GM12873 (cell line): ENCODE measurements at regions not wholly inside any gene's neighbourhood (a gene's known extent, or its start where the extent isn't known, plus 50 kb on each side); places are given as distances from the start of the nearest gene placed in this dataset.

Source experiments
- TF ChIP-seq, protein P1 (sequence below): IDR thresholded peaks from 2 replicates; pipeline ENCODE4 v1.5.1; 2012; ENCODE audit warnings: low read depth, mild to moderate bottlenecking, moderate library complexity, low read length, control low read depth; ENCODE audit not compliant: insufficient read depth; ENCODE audit errors: missing control alignments

DNA sequence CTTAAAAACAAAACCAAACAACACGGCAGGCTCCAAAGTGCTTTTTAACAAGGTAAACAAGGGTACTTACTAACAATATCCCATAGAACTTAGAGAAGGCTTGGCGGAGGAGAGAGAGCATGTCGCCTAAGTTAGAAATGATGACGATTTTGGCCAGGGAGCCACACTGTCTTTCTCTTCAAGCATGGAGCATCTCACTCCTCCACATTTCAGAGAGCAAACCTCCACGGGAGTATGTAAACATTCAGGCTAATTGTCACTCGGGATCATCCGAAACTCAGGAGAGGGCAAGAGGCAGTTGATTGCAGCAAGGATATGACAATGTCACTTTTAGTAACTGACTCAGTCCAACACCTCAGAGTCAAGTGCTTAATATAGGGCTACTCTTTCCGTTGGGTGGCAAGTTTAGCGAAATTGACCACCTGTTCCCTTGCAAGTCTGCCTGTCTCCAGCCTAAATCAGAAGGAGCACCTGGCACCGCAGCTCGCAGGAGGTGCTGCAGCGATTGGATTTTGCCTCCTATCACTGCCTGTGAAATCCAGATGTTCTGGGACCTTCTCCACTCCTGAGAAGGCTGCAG, 65.8 kb upstream of the RPS6KA2 start:
- TF ChIP-seq, protein P1, sequence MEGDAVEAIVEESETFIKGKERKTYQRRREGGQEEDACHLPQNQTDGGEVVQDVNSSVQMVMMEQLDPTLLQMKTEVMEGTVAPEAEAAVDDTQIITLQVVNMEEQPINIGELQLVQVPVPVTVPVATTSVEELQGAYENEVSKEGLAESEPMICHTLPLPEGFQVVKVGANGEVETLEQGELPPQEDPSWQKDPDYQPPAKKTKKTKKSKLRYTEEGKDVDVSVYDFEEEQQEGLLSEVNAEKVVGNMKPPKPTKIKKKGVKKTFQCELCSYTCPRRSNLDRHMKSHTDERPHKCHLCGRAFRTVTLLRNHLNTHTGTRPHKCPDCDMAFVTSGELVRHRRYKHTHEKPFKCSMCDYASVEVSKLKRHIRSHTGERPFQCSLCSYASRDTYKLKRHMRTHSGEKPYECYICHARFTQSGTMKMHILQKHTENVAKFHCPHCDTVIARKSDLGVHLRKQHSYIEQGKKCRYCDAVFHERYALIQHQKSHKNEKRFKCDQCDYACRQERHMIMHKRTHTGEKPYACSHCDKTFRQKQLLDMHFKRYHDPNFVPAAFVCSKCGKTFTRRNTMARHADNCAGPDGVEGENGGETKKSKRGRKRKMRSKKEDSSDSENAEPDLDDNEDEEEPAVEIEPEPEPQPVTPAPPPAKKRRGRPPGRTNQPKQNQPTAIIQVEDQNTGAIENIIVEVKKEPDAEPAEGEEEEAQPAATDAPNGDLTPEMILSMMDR = no peak

DNA sequence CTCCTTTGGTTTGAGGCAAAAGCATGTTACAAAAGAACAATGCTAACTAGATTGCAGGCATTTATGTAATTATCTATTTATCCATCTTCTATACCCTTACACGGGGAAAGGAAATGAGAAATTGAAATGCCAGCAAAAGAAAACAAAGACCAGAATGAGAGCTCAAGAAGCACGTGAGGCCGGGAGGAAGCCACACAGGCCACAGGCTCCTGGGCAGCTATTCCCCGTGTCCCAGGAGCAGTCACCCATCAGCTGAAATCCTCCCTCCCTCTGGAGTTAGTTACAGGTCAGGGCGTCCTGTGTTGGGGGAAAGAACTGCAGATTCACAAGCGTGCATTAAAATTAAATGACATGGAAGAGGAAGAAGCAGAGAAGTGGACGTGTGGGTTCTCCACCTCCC, 64.7 kb upstream of the RPS6KA2 start:
- TF ChIP-seq, protein P1 = no peak

DNA sequence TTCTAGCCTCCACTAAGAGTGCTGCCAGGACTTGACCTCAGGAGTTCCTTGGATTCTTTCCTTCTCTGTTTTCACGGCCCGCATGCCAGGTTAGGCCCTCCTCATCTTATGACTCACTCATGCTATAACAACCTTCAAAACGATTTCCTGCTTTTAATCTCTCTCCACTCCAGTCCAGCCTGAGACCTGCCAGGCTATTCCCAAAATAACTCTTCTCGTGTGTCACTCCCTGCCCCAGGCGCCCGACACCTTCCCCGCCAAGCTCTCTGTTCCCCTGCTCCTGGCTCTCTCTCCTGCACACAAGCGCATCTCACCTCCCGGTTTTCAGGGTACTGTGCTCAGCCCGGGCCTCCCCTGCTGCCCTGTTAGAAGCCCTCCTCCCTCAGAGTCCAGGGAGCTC, 64.1 kb upstream of the RPS6KA2 start:
- TF ChIP-seq, protein P1 = no peak

DNA sequence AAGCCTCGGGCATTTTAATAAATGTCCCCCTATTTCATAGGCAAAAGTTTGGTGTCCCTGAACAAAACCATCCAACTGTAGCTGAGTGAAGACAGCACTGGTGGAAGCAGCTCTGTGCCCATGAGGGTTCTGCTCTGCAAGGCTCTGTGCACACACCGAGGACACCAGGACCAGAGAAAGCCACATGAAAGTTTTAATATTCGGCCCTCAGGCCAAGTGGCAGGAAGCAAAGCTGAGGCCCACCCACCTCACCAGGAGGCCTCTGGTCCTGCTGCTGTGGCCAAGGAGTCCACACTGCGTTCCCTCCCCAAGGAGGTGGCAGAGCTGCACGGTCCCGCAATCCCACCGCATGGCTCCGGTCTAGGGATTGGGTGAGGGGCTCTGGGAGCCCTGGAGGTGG, 62.6 kb upstream of the RPS6KA2 start:
- TF ChIP-seq, protein P1 = no peak

DNA sequence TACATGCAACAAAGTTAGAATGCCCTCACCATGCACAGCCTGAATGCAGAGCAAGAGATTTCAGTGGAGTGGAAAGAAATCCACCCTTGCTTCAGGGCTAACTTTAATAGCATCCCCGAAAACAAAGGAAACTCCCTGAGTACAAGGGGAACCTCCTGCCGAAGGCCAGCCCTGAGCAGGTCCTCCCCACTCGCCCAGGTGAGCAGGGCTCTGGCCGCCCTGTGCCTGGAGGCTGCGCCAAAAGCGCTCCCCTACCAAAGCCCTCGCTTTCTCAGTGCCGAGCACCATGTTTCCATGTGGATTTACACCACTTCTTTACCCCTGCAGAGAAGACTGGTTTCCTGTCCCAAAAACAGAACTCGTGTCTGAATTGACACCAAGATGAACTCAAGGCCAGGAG, 61.9 kb upstream of the RPS6KA2 start:
- TF ChIP-seq, protein P1 = no peak

DNA sequence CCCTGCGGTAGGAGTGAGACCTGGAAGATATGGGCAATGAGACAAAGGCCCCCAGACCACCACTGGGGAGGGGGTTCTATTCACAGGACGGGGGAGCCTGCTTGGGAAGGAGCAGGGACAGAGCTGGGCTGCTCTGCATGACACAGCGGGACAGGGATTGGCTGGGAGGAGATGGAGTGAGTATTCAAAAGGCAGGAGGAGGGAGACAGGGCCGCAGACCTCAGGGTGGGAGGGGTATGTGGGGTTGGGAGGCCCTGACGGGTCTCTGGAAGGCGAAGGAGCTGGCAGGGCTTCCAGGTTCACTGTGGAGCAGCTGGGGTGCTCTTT, 60.8 kb upstream of the RPS6KA2 start:
- TF ChIP-seq, protein P1 = no peak

DNA sequence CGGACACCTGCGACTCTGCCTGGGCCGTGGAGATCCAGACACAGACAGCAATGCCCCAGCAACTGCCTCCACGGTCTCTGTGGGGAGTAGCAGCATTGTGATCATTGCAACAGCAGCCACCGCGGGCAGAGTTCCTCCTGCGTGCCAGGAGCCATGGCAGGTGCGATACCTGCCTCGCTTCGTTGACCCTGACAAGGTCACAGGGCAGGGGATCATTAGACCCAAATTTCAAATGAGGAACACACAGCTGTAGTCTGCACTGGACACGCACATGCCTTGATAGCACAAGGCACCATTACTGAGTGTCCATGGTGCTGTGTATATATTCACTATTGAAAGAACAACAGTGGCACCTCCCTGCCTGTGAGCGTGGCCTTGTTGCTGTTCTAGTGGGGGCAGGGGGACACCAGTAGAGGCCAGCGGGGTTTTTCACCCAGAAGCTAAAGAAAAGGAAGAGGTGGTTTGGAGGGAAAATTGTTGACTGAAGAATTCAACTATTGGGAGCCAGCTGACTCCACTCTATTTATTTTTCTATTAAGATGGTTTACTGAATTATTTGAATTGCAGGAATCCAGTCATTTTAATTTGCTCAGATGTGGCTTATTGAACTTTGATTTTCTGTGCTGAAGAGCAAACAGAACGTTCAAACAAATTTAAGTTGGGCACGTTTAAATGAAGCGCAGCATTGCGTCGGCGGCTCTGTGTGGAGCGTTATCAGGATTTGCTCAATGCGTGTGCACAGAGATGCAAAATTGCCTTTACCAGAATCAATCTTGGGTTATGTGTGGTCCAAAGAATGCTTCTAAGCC, 60.2 kb upstream of the RPS6KA2 start:
- TF ChIP-seq, protein P1 = no peak
